NOMO-1 (cell line): ENCODE measurements at regions not wholly inside any gene's neighbourhood (a gene's known extent, or its start where the extent isn't known, plus 50 kb on each side); places are given as distances from the start of the nearest gene placed in this dataset.
A peak's percentile ranks its signal among the peaks of the same experiment; 100 is the strongest.

Experiments used
- DNase-seq, 2 experiments: peaks; one replicate each; lab custom pipeline; 2025; ENCODE audit not compliant: unreplicated experiment in 2 of 2; lab: John Stamatoyannopoulos, UW

DNA sequence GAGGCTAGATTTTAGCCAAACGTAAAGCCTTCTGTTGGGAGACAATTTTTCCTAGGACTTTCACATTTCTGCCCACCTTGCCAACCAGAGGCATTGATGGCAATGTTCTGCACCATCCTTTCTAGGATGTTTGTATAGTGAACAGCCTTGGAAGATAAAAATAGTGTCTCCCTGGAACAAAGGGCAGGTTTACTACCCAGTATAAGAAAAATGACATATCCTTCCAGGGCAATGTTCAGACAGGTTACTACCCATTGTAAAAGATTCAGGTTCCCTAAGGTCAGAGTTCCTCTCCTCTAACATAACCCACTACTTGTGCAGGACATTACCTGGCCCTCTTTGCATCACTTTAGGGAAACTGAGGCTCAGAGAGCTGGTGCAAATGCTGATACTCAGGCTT is 248.2 kb upstream of the VEPH1 start:
- no peak for DNase-seq

DNA sequence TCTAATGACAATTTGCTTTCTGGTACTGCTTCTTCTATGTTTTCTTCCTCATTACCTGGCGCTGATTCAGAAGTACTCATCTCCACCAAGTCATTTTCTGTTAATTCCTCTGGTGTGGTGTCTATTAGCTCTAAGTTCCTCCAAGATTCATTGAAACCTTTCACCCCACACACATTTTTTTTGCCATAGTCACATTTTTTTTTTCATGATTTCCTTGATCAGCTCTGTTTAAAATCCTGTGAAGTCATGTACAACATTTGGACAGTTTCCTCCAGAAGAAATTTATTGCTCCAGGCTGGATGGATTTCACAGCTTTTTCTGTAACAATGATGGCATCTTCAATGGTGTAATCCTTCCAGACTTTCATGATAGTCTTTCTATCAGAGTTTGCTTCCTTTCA is 243.2 kb upstream of the VEPH1 start:
- DNase-seq: no peak

GRCh38 chr3:157741607-157742006 is 238.4 kb upstream of the VEPH1 start:
- DNase-seq: no peak

DNA sequence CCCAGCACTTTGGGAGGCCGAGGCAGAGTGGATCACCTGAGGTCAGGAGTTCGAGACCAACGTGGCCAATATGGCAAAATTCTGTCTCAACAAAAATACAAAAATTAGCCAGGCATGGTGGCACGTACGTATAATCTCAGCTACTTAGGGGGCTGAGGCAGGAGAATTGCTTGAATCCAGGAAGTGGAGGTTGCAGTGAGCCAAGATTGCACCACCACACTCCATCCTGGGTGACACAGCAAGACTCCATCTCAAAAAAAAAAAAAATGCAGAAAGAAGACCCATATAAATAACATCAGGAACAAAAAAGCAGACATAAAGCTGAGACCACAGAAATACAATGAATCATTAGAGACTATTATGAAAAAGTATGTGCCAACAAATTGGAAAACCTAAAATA is 235.2 kb upstream of the VEPH1 start:
- DNase-seq: no peak

- no peak for DNase-seq
Observed at GRCh38 chr3:157718800-157719199, 215.6 kb upstream of the VEPH1 start.

GRCh38 chr3:157713101-157713500 is 209.9 kb upstream of the VEPH1 start:
- no peak for DNase-seq

- DNase-seq: no peak
Observed at GRCh38 chr3:157705258-157705657, 202.0 kb upstream of the VEPH1 start.

GRCh38 chr3:157700405-157700804 is 197.2 kb upstream of the VEPH1 start:
- no peak for DNase-seq

DNA sequence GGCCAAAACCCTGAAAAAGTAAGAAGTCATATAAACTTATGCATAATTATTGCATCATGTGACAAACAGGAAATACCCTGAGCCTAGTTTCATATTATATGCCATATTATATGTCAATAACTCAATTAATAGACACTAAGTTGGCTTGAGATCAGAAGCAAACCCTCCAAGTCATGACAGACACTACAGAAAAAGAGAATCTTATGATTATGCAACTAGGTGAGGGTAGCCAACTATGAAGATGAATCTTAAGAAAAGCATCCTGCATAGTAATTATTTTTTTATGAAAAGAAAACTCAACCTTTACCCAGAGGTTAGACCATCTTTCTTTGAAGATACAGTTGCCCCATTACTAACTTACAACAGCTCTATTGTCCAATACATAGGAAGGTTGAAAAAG is 192.4 kb upstream of the VEPH1 start:
- no peak for DNase-seq

GRCh38 chr3:157695103-157695502 is 191.9 kb upstream of the VEPH1 start:
- no peak for DNase-seq

- DNase-seq: no peak
Observed at GRCh38 chr3:157693762-157694161, 190.5 kb upstream of the VEPH1 start.

GRCh38 chr3:157692468-157692867 is 189.3 kb upstream of the VEPH1 start:
- DNase-seq: no peak

- no peak for DNase-seq
Observed at GRCh38 chr3:157683668-157684067, 180.5 kb upstream of the VEPH1 start.

DNA sequence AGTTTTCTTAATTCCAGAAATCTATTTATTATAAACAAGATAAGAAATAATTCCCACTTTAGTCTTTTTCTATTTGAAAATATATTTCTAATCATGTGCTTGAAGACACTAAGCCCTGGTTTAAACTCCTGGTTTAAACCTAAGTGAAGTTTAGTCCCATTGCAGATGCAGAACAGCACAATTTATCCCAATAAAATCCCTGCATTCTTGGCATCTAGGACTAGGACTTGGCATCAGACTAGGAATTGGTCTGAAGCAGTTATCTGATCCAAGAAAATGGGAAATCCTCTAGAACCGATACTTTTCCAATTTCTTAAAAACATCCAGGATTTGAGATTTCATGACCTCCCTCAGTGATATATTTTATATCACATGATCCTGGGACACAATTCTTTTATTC is 168.8 kb upstream of the VEPH1 start:
- DNase-seq: no peak

- DNase-seq: no peak
Observed at GRCh38 chr3:157671656-157672055, 168.4 kb upstream of the VEPH1 start.

DNA sequence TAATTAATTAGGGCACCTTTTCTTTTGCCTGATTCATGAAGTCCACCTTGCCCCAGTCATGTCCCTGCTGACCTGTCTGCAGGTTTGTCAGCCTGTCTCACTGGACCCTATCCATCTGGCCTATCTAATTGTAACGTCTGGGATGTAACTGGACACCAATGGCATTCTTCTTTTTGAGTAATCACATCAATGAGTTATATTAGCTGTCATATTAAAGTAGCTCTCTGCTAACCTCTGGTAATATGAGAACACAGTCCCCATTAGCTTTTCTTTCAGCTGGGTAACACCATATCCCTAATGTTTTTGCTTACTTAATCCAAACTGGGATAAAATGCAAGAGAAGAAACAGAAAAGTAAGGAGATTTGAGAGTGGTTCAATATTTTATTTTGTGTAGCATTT is 166.2 kb upstream of the VEPH1 start:
- no peak for DNase-seq

GRCh38 chr3:157667493-157667892 is 164.3 kb upstream of the VEPH1 start:
- peak in 1 of 2 experiments; percentile 10 for DNase-seq

DNA sequence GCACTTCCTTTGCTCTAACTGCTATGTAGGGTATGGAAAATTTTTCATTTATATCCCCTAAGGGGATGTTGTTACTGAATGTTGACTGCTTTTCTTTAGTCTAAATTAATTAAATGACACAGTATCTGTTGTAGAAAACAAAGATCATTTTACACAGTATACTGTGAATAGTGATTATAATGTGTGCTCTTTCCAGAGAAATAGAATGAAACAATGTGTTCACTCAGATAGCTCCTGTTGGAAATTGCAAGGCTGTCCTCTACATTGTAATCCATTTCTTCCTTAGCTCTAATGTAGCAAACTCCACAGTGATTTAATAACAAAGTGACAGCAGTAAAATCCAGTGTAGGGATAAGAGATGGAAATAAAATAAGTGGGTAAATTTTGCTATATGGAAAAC is 159.0 kb upstream of the VEPH1 start:
- DNase-seq: no peak

GRCh38 chr3:157660847-157661246 is 157.6 kb upstream of the VEPH1 start:
- no peak for DNase-seq

DNA sequence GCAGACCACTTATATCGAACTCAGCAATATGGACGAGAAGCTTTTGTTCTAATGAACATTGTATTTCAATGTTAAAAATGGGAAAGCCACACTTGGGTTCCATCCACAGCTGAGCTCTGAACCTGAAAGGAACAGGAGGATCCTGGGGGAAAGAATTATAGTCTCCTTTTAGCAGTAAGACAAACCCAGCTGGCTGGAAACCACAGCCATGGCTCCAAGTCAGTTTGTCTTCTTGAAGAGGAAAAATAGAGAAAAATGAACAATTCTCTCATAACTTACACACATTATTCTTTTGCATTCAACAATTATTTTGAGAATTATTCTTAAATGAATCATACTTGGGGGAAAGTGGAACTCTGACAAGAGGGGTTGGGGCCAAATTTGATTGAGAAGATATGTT is 149.2 kb upstream of the VEPH1 start:
- DNase-seq: no peak

DNA sequence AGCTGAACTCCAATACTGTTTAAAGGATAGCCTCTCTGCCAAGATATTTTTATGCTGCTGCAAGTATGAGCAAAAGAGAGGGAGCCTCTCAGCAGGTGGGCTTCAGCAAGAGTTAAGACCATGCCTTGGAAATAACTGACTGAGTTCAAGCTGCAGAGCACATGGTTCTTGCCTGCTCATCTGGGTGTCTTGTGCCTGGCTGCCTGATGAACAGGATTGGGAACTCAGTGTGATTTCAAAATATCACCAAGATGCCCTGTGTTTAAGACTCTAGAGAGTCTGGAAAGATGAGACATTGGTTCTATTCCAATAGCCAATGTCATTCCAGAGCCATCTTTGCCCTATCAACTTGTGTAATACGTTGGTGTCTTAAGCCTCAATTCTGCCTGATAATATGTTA is 147.5 kb upstream of the VEPH1 start:
- no peak for DNase-seq

DNA sequence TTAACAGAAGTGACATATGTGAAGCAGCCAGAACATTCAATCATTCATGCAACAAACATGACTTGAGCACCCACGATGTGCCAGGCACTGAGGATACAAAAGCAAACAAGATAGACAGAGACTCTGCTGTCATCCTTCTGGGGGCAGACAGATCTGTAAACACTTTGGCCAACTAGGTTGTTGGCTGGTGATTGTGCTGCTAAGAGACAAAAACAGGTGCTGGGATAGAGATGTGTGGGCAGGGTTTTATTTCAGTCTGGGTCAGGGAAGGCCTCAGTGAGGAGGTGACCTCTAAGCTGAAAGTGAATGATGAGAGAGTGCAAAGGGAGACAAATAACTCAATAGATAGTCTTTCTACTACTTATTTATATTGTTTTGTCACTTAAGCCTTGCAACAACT is 147.0 kb upstream of the VEPH1 start:
- DNase-seq: no peak

DNA sequence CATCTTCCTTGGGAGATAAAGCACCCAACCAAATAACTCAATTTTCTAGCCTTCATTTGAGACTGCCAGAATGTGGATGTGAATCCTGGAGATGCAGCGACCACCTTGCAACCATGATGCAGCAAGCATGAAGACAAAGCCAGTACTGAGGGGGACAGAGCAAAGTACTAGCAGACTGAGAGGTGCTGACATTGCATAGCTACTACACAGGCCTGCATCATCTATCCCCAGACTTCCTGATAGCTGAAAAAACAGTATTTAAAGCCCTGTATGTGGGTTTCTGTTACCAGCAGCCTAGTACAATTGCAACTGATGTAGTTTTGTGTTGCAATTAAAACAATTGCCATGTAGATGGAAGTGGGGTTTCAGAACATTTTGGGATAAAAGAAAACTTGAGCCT is 146.3 kb upstream of the VEPH1 start:
- DNase-seq: no peak

DNA sequence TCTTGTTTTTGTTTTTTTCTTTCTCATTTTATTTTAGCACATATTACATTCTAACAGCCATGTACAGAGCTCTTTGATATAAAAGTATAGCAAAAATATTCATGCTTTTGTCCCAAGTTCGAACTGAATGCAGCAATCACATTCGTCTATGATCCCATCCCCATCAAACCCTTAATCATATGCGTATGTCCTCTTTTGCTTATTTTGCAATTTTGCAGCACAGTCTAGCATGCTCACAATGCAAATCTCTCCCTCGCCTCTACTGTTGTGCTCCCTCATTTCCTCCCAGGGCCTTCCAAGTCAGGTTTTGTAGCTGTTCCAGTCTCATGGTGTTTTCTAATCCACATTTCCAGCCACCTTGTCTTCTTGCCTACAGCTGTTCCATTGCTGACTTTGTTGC is 144.6 kb upstream of the VEPH1 start:
- no peak for DNase-seq
